Activated CD4-positive, alpha-beta T cell treated with anti-CD3 and anti-CD28 coated beads, Interleukin-2, amount 10 ng/mL, durations not matched to agents 7 days and 5 days (primary cell): ENCODE measurements at regions not wholly inside any gene's neighbourhood (a gene's known extent, or its start where the extent isn't known, plus 50 kb on each side); places are given as distances from the start of the nearest gene placed in this dataset.
A peak's percentile ranks its signal among the peaks of the same experiment; 100 is the strongest.
"Not testable (repeated sequence)": the region's sequence is repeated elsewhere in the genome, so short reads cannot be mapped to it uniquely, and the experiment has no call there.

Source experiments
- CTCF ChIA-PET: fragments of 350-600 bp; sonication (Branson Sonifier 250); formaldehyde crosslinking; loops from one replicate; lab custom pipeline; 2021; ENCODE audit warnings: antibody characterized with exemption; lab: Charles Lee
- POLR2A ChIA-PET: fragments of 350-600 bp; sonication (Branson Sonifier 250); formaldehyde crosslinking; loops from one replicate; lab custom pipeline; 2021; ENCODE audit warnings: antibody characterized with exemption; lab: Charles Lee
- DNase-seq: peaks from one replicate; pipeline ENCODE4 v3.0.0-alpha.2; 2020
- H3K27ac Mint-ChIP-seq: one replicate; pipeline ENCODE4 v1.8.0; 2021; ENCODE audit warnings: mild to moderate bottlenecking, moderate library complexity, mixed read lengths
- H3K27me3 Mint-ChIP-seq: one replicate; pipeline ENCODE4 v1.8.0; 2021; ENCODE audit warnings: mixed read lengths
- H3K36me3 Mint-ChIP-seq: one replicate; pipeline ENCODE4 v1.8.0; 2021; ENCODE audit warnings: low read depth, mixed read lengths
- H3K4me1 Mint-ChIP-seq: one replicate; pipeline ENCODE4 v1.8.0; 2021; ENCODE audit warnings: mixed read lengths
- H3K4me3 Mint-ChIP-seq: one replicate; pipeline ENCODE4 v1.8.0; 2021; ENCODE audit warnings: mild to moderate bottlenecking, moderate library complexity, mixed read lengths
- H3K9me3 Mint-ChIP-seq: one replicate; pipeline ENCODE4 v1.8.0; 2021; ENCODE audit warnings: mixed read lengths

DNA sequence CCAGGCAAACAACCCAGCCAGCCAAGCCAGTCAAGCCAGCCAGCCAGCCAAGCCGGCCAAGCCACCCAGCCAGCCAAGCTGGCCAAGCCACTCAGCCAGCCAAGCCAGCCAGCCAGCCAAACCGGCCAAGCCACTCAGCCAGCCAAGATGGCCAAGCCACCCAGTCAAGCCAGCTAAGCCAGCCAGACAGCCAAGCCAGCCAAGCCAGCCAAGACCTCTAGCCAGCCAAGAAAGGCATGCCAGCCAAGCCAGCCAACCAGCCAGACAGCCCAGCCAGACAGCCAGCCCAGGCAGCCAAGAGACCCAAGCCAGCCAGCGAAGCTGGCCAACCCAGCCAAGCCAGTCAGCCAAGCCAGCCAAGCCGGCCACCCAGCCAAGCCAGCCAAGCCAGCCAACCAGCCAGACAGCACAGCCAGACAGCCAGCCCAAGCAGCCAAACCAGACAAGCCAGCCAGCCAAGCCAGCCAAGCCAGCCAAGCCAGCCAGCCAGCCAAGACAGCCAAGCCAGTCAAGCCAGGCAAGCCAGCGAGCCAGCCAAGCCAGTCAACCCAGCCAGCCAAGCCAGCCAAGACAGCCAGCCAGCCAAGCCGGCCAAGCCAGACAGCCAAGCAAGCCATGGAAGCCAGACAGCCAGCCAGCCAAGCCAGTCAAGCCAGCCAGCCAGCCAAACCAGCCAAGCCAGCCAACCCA lies 1598.0 kb downstream of the RPIA start:
- H3K27me3 Mint-ChIP-seq, CTCF ChIA-PET, H3K9me3 Mint-ChIP-seq, DNase-seq, POLR2A ChIA-PET, H3K36me3 Mint-ChIP-seq, H3K4me1 Mint-ChIP-seq, H3K4me3 Mint-ChIP-seq, H3K27ac Mint-ChIP-seq: not testable (repeated sequence)

GRCh38 chr2:90290701-90291100 lies 1599.2 kb downstream of the RPIA start:
- POLR2A ChIA-PET, CTCF ChIA-PET: not testable (repeated sequence)

DNA sequence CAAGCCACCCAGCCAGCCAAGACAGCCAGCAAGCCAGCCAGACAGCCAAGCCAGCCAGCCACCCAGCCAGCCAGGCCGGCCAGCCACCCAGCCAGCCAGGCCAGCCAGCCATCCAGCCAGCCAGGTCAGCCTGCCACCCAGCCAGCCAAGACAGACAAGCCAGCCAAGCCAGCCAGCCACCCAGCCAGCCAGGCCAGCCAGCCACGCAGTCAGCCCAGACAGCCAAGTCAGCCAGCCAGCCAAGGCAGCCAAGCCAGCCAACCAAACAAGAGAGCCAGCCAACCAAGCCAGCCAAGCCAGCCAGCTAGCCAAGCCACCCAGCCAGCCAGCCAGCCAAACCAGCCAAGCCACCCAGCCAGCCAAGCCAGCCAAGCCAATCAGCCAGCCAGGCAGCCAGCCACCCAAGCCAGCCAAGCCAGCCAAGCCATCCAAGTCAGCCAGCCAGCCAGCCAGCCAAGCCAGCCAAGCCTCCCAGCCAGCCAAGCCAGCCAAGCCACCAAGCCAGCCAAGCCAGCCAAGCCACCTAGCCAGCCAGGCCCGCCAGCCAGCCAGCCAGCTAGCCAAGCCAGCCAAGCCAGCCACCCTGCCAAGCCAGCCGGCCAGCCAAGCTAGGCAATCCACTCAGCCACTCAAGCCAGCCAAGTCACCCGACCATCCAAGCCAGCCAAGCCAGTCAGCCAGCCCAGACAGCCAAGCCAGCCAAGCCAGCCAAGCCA lies 1599.9 kb downstream of the RPIA start:
- H3K4me3 Mint-ChIP-seq, H3K36me3 Mint-ChIP-seq, H3K27ac Mint-ChIP-seq, H3K4me1 Mint-ChIP-seq, H3K27me3 Mint-ChIP-seq, CTCF ChIA-PET, POLR2A ChIA-PET, H3K9me3 Mint-ChIP-seq: not testable (repeated sequence)
- peak; percentile 14 for DNase-seq

More at GRCh38 chr2:90290701-90291100, 1599.2 kb downstream of the RPIA start:
- not testable (repeated sequence) for H3K27me3 Mint-ChIP-seq, H3K27ac Mint-ChIP-seq, H3K9me3 Mint-ChIP-seq, H3K4me3 Mint-ChIP-seq, DNase-seq, H3K4me1 Mint-ChIP-seq, H3K36me3 Mint-ChIP-seq

DNA sequence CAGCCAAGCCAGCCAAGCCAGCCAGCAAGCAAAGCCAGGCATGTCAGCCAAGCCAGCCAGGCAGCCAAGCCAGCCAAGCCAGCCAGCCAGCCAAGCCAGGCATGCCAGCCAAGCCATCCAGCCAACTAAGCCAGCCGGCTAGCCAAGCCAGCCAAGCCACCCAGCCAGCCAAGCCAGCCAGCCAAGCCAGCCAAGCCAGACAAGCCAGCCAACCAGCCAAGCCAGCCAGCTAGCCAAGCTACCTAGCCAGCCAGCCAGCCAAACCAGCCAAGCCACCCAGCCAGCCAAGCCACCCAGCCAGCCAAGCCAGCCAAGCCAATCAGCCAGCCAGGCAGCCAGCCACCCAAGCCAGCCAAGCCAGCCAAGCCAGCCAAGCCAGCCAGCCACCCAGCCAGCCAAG lies 1600.5 kb downstream of the RPIA start:
- DNase-seq, H3K27me3 Mint-ChIP-seq, H3K4me3 Mint-ChIP-seq, CTCF ChIA-PET, H3K36me3 Mint-ChIP-seq, H3K4me1 Mint-ChIP-seq, POLR2A ChIA-PET, H3K27ac Mint-ChIP-seq, H3K9me3 Mint-ChIP-seq: not testable (repeated sequence)

DNA sequence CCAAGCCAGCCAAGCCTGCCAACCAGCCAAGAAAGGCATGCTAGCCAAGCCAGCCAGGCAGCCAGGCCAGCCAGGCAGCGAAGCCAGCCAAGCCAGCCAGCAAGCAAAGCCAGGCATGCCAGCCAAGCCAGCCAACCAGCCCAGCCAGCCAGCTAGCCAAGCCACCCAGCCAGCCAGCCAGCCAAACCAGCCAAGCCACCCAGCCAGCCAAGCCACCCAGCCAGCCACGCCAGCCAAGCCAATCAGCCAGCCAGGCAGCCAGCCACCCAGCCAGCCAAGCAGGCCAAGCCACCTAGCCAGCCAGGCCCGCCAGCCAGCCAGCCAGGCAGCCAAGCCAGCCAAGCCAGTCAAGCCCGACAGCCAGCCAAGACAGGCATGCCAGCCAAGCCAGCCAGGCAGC lies 1601.0 kb downstream of the RPIA start:
- H3K27me3 Mint-ChIP-seq, DNase-seq, H3K27ac Mint-ChIP-seq, POLR2A ChIA-PET, H3K9me3 Mint-ChIP-seq, H3K36me3 Mint-ChIP-seq, H3K4me1 Mint-ChIP-seq, H3K4me3 Mint-ChIP-seq, CTCF ChIA-PET: not testable (repeated sequence)

DNA sequence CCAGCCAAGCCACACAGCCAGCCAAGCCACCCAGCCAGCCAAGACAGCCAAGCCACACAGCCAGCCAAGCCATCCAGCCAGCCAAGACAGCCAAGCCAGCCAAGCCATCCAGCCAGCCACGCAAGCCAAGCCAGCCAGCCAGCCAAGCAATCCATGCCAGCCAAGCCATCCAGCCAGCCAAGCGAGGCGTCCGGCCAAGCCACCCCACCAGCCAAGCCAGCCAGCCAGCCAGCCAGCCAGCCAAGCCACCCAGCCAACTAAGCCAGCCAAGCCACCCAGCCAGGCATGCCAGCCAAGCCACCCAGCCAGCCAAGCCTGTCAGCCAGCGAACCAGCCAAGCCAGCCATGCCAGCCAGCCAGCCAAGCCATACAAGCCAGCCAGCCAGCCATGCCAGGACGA lies 1601.8 kb downstream of the RPIA start:
- POLR2A ChIA-PET, H3K9me3 Mint-ChIP-seq, H3K27ac Mint-ChIP-seq, DNase-seq, H3K4me1 Mint-ChIP-seq, H3K36me3 Mint-ChIP-seq, H3K27me3 Mint-ChIP-seq, H3K4me3 Mint-ChIP-seq, CTCF ChIA-PET: not testable (repeated sequence)

DNA sequence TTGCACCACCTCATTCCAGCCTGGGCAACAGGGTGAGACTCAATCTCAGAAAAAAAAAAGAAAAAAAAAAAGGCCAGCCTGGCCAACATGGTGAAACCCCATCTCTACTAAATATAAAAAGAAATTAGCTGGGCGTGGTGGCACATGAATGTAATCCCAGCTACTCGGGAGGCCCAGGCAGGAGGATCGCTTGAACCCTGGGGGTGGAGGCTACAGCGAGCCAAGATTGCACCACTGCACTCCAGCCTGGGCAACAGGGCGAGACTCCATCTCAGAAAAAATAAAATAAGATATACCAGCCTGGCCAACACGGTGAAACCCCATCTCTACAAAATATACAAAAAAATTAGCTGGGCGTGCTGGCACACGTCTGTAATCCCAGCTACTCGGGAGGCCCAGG lies 1602.3 kb downstream of the RPIA start:
- H3K36me3 Mint-ChIP-seq, H3K4me3 Mint-ChIP-seq, H3K27me3 Mint-ChIP-seq, H3K27ac Mint-ChIP-seq, CTCF ChIA-PET, H3K9me3 Mint-ChIP-seq, H3K4me1 Mint-ChIP-seq, DNase-seq, POLR2A ChIA-PET: not testable (repeated sequence)

DNA sequence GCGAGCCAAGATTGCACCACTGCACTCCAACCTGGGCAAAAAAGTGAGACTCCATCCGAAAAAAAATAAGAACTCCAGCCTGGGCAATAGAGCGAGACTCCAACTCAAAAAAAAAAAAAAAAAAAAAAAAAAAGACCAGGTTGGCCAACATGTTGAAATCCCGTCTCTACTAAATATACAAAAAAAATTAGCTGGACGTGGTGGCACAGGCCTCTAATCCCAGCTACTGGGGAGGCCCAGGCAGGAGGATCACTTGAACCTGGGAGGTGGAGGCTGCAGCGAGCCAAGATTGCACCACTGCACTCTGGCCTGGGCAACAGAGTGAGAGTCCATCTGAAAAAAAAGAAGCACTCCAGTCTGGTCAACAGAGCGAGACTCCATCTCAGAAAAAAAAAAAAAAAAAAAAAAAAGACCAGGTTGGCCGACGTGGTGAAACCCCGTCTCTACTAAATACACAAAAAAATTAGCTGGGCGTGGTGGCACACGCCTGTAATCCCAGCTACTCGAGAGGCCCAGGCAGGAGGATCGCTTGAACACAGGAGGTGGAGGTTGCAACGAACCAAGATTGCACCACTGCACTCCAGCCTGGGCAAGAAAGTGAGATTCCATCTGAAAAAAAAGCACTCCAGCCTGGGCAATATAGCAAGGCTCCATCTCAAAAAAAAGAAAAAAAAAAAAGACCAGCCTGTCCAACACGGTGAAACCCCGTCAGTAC lies 1603.7 kb downstream of the RPIA start:
- CTCF ChIA-PET: not testable (repeated sequence)

DNA sequence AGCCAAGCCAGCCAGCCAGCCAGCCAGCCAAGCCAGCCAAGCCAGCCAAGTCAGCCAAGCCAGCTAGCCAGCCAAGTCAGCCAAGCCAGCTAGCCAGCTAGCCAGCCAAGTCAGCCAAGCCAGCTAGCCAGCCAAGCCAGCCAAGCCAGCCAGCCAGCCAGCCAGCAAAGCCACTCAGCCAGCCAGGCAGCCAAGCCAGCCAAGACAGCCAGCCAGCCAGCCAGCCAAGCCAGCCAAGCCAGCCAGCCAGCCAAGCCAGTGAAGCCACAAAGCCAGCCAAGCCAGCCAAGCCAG lies 1605.0 kb downstream of the RPIA start:
- H3K4me1 Mint-ChIP-seq, H3K4me3 Mint-ChIP-seq, H3K27me3 Mint-ChIP-seq, POLR2A ChIA-PET, H3K9me3 Mint-ChIP-seq, H3K27ac Mint-ChIP-seq, H3K36me3 Mint-ChIP-seq, CTCF ChIA-PET: not testable (repeated sequence)
- DNase-seq: peak; percentile 6

More for the DNA sequence above, 1603.7 kb downstream of the RPIA start:
- POLR2A ChIA-PET, H3K9me3 Mint-ChIP-seq, H3K4me3 Mint-ChIP-seq, H3K27me3 Mint-ChIP-seq, DNase-seq, H3K4me1 Mint-ChIP-seq, H3K27ac Mint-ChIP-seq, H3K36me3 Mint-ChIP-seq: not testable (repeated sequence)

GRCh38 chr2:90297701-90298100 lies 1606.2 kb downstream of the RPIA start:
- H3K9me3 Mint-ChIP-seq, H3K27me3 Mint-ChIP-seq, CTCF ChIA-PET, H3K4me3 Mint-ChIP-seq, H3K4me1 Mint-ChIP-seq, H3K36me3 Mint-ChIP-seq, H3K27ac Mint-ChIP-seq, DNase-seq, POLR2A ChIA-PET: not testable (repeated sequence)

- DNase-seq, H3K27me3 Mint-ChIP-seq, H3K4me1 Mint-ChIP-seq, POLR2A ChIA-PET, CTCF ChIA-PET, H3K36me3 Mint-ChIP-seq, H3K4me3 Mint-ChIP-seq, H3K9me3 Mint-ChIP-seq: not testable (repeated sequence)
- peak overlapping the region; percentile 62 for H3K27ac Mint-ChIP-seq
Measured at GRCh38 chr2:90298126-90298755, 1606.8 kb downstream of the RPIA start.

DNA sequence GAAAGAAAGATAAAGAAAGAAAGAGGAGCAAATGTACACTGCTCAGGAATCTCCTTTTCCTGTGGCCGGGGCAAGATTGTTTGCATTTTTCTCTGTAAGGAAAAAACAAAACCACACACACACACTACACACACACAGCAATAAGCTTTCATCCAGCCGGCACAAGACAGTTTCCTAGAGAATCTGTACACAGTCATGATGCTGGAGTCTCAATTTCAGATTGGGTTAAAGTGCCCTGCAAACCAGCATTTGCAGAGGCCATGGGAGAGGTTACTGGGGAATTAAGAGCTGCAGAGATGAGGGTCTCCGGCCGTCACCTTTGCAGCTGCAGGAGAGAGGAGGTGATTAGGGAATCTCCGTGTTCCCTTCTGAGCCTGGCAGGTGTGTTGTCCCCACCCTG lies 1607.5 kb downstream of the RPIA start:
- H3K27me3 Mint-ChIP-seq, POLR2A ChIA-PET, H3K4me1 Mint-ChIP-seq, H3K36me3 Mint-ChIP-seq, CTCF ChIA-PET, DNase-seq, H3K4me3 Mint-ChIP-seq, H3K9me3 Mint-ChIP-seq: not testable (repeated sequence)
- H3K27ac Mint-ChIP-seq: peak overlapping the region; percentile 62

DNA sequence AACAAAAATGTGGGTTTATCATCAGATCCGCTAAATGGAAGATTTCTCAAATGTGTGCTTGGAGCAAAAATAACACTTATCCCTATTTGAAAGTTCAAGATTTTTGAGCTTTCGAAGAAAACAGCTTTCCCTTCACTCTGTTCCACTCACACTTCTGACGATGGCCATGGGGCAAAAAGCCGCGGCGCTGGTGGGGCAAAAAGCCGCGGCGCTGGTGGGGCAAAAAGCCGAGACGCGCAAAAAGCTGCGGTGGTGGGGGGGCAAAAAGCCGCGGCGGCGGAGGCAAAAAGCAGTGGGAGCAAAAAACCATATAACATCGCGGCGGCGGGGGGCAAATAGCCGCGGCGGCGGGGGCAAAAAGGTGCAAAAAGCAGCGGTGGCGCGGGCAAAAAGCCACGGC lies 1631.5 kb downstream of the RPIA start:
- POLR2A ChIA-PET, H3K27me3 Mint-ChIP-seq, CTCF ChIA-PET, DNase-seq, H3K36me3 Mint-ChIP-seq, H3K9me3 Mint-ChIP-seq, H3K4me1 Mint-ChIP-seq: not testable (repeated sequence)
- Mint-ChIP-seq H3K4me3 (peak overlapping the region; percentile 62), H3K27ac (peak overlapping the region; percentile 82)
